ENCODE measurements at regions not wholly inside any gene's neighbourhood (a gene's known extent, or its start where the extent isn't known, plus 50 kb on each side); places are given as distances from the start of the nearest gene placed in this dataset.

GRCh38 chr11:134555510-134555909, 143.5 kb upstream of the B3GAT1 start:
- TF ChIP-seq CTCF (IDR thresholded peaks at IDR 0.05), result no peak
- TF ChIP-seq ATF2 (CRISPR knock-in tag; IDR thresholded peaks at IDR 0.05; ENCODE audit: borderline replicate concordance, low read depth), result no peak
- TF ChIP-seq FOXP4 (CRISPR knock-in tag; IDR thresholded peaks at IDR 0.05), result no peak
- TF ChIP-seq ZNF512 (CRISPR knock-in tag; IDR thresholded peaks at IDR 0.05; ENCODE audit: borderline replicate concordance), result no peak
- TF ChIP-seq ZNF121 (CRISPR knock-in tag; IDR thresholded peaks at IDR 0.05), result no peak
- no peak for TF ChIP-seq CBFB (CRISPR knock-in tag; IDR thresholded peaks at IDR 0.05; ENCODE audit: low read depth)
- TF ChIP-seq TEAD1 (CRISPR knock-in tag; IDR thresholded peaks at IDR 0.05), result no peak
- TF ChIP-seq GRHL2 (CRISPR knock-in tag; IDR thresholded peaks at IDR 0.05; ENCODE audit: insufficient replicate concordance, severe bottlenecking), result no peak
- no peak for TF ChIP-seq USF1 (CRISPR knock-in tag; IDR thresholded peaks at IDR 0.05)

All from WTC11 (cell line).